ENCODE measurements at regions not wholly inside any gene's neighbourhood (a gene's known extent, or its start where the extent isn't known, plus 50 kb on each side); places are given as distances from the start of the nearest gene placed in this dataset.

DNA sequence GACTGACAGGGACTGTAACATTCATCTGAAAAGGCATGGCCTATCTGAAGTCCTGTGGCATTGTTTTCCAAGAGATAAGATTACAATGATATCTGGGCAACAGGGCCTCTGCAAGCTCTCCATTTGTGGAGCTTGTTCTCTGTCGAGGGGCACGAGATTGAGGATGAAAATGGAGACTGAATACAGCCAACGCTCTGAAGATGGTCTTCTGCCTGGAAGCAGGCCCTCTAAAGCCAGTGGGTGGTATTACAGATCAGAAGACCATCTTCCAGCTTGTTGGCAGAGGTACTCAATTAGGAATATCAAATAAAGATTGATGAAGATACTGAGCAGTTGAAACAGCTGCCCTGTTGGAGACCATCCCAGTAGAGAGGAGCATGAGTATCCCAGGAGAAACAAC is 288.2 kb downstream of the CENPW start:
- no peak for DNase-seq
- Mint-ChIP-seq H3K27me3 (peaks cover 0 to 1% (median 0%) of the 10 kb centered on the region in 5 donors), H3K9me3 (peaks cover 0 to 8% (median 0%) of the 10 kb centered on the region in 9 donors), H3K27ac (no peak overlapping the region), H3K4me3 (no peak overlapping the region), H3K4me1 (no peaks in the 10 kb centered on the region), H3K36me3 (no peaks in the 10 kb centered on the region)
- POLR2A ChIA-PET, result no interaction called here
- ATAC-seq, result no peak

DNA sequence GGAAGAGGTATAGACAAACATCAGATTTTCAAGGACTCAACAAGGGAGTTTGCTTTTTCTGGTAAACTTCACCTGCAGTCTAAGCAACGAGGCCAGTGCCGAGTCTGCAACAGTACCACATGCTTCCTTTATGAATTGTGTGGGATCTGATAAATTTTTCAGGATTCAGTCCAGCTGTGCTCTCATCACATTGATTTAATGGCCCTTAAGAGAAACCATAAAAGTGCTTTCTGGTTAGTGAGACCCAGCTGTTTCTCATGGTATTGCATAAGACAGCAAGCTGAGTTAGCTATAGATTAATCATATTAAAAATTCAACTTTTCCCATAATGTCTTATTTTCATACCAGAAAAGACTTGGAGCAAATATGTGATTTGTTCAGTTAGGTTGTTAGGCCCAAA is 291.4 kb downstream of the CENPW start:
- no peaks in the 10 kb centered on the region for H3K36me3 Mint-ChIP-seq
- H3K4me3 Mint-ChIP-seq, result no peak overlapping the region
- peaks cover 0 to 3% (median 0%) of the 10 kb centered on the region in 9 donors for H3K9me3 Mint-ChIP-seq
- H3K4me1 Mint-ChIP-seq, result no peaks in the 10 kb centered on the region
- H3K27me3 Mint-ChIP-seq, result no peaks in the 10 kb centered on the region
- DNase-seq (no peak), ATAC-seq (no peak)
- H3K27ac Mint-ChIP-seq, result no peak overlapping the region
- POLR2A ChIA-PET, result no interaction called here

DNA sequence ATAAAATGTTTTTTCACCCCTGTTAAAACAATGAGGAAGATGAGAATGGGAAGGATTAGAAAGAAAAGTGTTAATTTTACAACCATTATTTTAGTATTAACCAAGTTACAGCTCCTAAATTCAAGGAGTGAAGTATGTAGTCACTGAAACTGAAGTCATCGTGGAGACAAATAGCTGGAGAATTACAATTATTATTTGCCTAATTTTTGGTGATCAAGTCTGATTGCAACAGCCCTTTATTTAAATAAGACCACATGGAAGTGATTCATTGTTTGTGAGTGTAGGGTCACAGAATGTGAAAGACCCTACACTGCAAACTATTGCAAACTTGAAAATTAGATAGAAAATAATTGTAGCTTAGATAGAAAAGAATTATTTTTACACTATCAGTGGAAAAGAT is 292.4 kb downstream of the CENPW start:
- H3K4me1 Mint-ChIP-seq, result no peaks in the 10 kb centered on the region
- DNase-seq (no peak), ATAC-seq (no peak)
- H3K36me3 Mint-ChIP-seq, result no peaks in the 10 kb centered on the region
- H3K4me3 Mint-ChIP-seq, result no peak overlapping the region
- H3K27ac Mint-ChIP-seq, result no peak overlapping the region
- POLR2A ChIA-PET, result no interaction called here
- H3K9me3 Mint-ChIP-seq, result peaks cover 0 to 3% (median 0%) of the 10 kb centered on the region in 9 donors
- H3K27me3 Mint-ChIP-seq, result no peaks in the 10 kb centered on the region

DNA sequence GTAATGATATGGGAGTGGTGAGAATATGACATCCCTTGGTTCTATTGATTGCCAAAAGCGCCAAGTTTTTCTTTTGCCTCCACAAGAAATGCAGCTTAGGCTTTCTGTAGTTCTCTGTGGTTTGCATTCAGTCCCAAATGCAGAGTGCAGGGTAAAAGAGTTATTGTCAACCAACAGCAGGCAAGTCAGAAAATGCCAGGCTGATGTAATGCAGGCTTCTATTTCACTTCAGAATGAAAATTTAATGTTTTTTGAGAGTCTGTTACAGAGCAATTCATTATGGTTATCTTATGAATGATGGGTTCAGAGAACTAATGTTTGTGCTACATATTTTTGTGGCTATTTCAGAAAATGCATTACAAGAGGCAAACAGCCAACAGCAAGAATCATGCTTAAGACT is 293.5 kb downstream of the CENPW start:
- H3K36me3 Mint-ChIP-seq, result no peaks in the 10 kb centered on the region
- peaks cover 0 to 3% (median 0%) of the 10 kb centered on the region in 9 donors for H3K9me3 Mint-ChIP-seq
- H3K27ac Mint-ChIP-seq, result no peak overlapping the region
- H3K27me3 Mint-ChIP-seq, result no peaks in the 10 kb centered on the region
- no peaks in the 10 kb centered on the region for H3K4me1 Mint-ChIP-seq
- no peak overlapping the region for H3K4me3 Mint-ChIP-seq
- DNase-seq (no peak), ATAC-seq (no peak)
- POLR2A ChIA-PET, result no interaction called here

DNA sequence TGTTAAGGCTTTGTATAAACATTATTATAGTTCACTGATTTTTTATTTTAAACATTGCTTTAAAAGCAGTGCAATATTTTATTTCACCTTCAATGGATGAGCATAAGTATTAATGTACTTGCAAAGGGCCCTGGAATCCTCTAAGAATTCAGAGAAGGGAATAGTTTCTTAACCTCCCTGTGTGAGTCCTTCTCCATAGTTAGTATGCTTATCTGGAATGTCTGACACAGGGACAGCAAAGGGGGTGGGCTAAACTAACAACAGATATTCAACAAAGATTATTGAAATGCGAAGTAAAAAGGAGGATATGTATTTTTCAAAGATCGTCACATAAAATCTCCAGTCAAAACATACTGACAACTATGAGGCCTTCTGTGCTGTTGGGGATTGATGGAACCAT is 300.4 kb downstream of the CENPW start:
- Mint-ChIP-seq H3K4me1 (no peaks in the 10 kb centered on the region), H3K36me3 (no peaks in the 10 kb centered on the region), H3K27me3 (no peaks in the 10 kb centered on the region), H3K27ac (no peak overlapping the region), H3K4me3 (no peak overlapping the region), H3K9me3 (peaks cover 0 to 3% (median 0%) of the 10 kb centered on the region in 9 donors)
- ATAC-seq (no peak), DNase-seq (no peak)
- POLR2A ChIA-PET, result no interaction called here

DNA sequence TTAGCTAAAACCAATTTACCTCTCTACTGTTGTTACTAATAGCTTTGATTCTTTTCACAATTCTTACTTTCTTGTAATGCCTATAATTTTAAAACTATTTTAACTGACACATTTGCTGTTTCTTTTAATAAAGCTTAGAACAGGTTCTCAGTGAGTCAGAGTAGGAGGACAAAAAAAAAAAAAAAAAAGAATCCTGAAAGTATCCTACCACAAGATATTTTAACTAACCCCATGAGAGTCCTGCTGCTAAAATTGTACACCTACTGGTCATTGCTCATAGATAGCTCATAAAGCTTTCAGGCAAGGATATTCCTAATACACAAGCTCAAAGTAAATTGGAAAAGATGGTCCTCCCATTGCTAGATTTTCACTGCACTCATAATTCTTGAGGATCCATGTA is 301.0 kb downstream of the CENPW start:
- Mint-ChIP-seq H3K36me3 (no peaks in the 10 kb centered on the region), H3K27ac (no peak overlapping the region), H3K9me3 (peaks cover 0 to 3% (median 0%) of the 10 kb centered on the region in 9 donors), H3K4me1 (no peaks in the 10 kb centered on the region), H3K27me3 (no peaks in the 10 kb centered on the region), H3K4me3 (no peak overlapping the region)
- POLR2A ChIA-PET, result no interaction called here
- DNase-seq (no peak), ATAC-seq (no peak)

DNA sequence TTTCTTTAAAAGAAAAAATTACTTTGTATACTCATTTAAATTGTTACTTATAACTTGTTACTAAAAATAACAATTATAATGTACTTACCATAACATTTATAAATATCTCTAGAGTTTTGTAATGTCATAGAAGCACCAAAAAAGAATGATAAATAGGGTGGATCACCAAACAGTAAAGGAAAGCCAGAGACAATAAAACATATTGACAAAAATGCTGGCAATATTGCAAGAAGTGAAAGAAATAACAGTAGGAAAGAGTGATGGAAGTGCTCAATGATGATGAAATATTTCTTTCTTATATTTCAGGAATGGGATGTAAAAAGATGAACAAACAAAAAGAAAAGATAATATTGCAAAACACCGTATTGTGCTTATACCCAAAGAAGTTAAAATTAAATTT is 301.7 kb downstream of the CENPW start:
- Mint-ChIP-seq H3K27ac (no peak overlapping the region), H3K27me3 (no peaks in the 10 kb centered on the region), H3K9me3 (peaks cover 0 to 3% (median 0%) of the 10 kb centered on the region in 9 donors), H3K4me3 (no peak overlapping the region), H3K36me3 (no peaks in the 10 kb centered on the region), H3K4me1 (no peaks in the 10 kb centered on the region)
- POLR2A ChIA-PET, result no interaction called here
- ATAC-seq, result no peak
- no peak for DNase-seq

DNA sequence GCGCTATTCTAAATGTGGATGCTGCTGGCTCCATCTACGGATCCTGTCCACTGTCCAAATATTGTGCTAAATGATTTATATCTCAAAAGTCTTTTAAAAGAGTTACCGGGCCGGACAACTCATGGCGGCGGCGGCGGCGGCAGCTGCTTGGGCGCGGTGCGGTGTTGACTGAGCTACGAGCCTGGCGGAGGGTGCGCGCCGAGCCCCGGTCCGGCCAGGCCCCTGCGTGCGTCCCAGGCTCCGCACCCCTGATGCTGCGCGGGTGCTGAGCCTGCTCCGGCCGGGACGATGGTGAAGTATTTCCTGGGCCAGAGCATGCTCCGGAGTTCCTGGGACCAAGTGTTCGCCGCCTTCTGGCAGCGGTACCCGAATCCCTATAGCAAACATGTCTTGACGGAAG is 303.4 kb downstream of the CENPW start:
- Mint-ChIP-seq H3K27ac (no peak overlapping the region), H3K27me3 (no peaks in the 10 kb centered on the region), H3K4me1 (no peaks in the 10 kb centered on the region), H3K9me3 (peaks cover 0 to 3% (median 0%) of the 10 kb centered on the region in 9 donors), H3K36me3 (no peaks in the 10 kb centered on the region), H3K4me3 (no peak overlapping the region)
- DNase-seq (peak in 1 of 10 donors; percentile 6), ATAC-seq (no peak)
- POLR2A ChIA-PET, result no interaction called here

DNA sequence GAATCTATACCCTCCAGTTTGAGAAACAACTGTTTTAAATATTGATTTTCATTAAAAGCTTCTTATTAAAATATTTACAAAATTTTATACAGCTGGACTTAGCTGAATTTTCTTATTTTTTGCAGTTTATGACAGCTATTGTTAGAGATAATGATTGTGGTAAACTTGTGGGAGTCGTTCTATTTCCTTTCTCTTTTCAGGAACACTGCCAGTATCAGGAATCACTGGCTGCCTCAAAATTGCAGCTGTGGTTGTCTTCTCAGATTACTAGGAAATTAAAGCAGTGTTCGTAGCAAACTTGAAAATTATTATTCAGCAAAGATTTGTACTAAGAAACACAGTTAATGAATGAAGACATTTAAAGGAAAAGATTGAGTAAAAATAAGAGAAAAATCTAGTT is 311.0 kb downstream of the CENPW start:
- Mint-ChIP-seq H3K27ac (no peak overlapping the region), H3K9me3 (peaks cover 0 to 17% (median 4%) of the 10 kb centered on the region in 9 donors), H3K4me1 (no peaks in the 10 kb centered on the region), H3K27me3 (no peaks in the 10 kb centered on the region), H3K4me3 (no peak overlapping the region), H3K36me3 (no peaks in the 10 kb centered on the region)
- ATAC-seq, result no peak
- DNase-seq, result no peak
- POLR2A ChIA-PET, result no interaction called here

DNA sequence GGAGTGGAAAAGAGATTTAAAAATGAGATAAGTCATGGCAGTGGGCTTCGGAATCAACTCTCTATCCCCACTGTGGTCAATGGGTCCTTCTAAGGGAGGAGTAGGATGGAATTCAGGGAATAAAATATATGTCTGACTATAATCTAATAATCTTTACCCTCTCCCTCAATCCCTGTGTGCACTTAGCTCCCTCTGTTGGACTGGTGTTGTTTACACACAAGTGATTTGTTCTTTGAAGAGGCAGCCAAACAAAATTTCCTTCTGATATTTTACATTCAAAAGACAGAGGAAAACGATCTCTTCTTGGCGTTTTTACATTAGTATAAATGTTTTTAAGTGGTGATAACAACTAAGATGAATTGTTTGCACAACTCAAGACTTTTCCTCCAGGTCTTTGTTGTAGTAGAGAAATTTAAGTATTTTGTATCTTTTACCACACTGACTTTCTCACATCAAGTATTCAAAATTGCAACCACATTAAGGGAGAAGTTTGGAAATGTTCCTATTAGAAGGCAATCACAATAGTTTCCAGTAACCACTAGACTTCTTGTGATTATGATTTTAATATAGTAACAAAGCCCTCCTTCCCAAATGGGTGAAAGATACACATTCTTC is 317.8 kb downstream of the CENPW start:
- Mint-ChIP-seq H3K4me1 (no peaks in the 10 kb centered on the region), H3K27me3 (peaks cover 0 to 3% (median 0%) of the 10 kb centered on the region in 5 donors), H3K27ac (no peak overlapping the region), H3K4me3 (no peak overlapping the region), H3K36me3 (no peaks in the 10 kb centered on the region), H3K9me3 (peaks cover 0 to 17% (median 3%) of the 10 kb centered on the region in 9 donors)
- no peak for ATAC-seq
- POLR2A ChIA-PET, result no interaction called here
- DNase-seq, result no peak

DNA sequence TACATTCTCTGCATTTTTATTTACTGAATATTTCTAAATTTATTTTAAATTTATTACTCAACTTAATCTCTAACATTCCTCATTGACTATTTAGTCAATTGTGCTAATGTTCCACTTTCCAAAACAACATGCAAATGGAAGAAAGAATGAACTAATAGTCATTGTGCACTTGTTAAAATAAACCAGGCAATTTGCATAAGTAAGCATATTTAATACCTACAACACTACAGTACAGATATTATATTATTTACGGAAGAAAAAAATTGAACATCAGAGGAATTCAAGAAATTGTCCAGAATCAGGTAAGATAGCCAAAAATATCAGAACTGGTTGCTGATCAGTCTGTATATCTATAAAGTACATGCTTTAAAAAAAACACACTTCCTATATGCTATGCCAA is 320.5 kb downstream of the CENPW start:
- no peak for DNase-seq
- no peak overlapping the region for H3K4me3 Mint-ChIP-seq
- no peak overlapping the region for H3K27ac Mint-ChIP-seq
- no peak for ATAC-seq
- no peaks in the 10 kb centered on the region for H3K4me1 Mint-ChIP-seq
- no peaks in the 10 kb centered on the region for H3K36me3 Mint-ChIP-seq
- H3K9me3 Mint-ChIP-seq, result peaks cover 0 to 6% (median 0%) of the 10 kb centered on the region in 9 donors
- POLR2A ChIA-PET, result no interaction called here
- H3K27me3 Mint-ChIP-seq, result peaks cover 0 to 3% (median 0%) of the 10 kb centered on the region in 5 donors

DNA sequence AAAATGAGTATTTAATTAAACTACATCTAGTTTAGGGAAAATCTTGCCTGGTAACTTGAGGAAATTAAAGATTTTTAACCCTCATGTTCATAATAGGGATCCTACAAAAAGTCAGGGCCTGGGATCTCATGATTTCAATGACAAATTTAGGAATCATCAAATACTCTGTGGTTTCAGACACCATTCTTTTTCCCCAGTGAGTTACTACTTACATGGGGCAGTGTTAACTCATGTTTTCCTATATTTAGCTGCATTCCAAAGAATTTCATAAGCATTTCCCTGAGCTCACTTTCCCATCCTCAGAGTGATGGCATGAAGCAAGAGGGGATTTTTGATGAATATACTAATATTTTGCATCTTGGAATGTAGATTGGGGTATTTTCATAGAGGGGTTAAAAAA is 321.7 kb downstream of the CENPW start:
- Mint-ChIP-seq H3K4me3 (no peak overlapping the region), H3K27ac (no peak overlapping the region), H3K4me1 (no peaks in the 10 kb centered on the region), H3K27me3 (peaks cover 0 to 3% (median 0%) of the 10 kb centered on the region in 5 donors), H3K36me3 (no peaks in the 10 kb centered on the region), H3K9me3 (no peaks in the 10 kb centered on the region)
- ATAC-seq (no peak), DNase-seq (no peak)
- POLR2A ChIA-PET, result no interaction called here

DNA sequence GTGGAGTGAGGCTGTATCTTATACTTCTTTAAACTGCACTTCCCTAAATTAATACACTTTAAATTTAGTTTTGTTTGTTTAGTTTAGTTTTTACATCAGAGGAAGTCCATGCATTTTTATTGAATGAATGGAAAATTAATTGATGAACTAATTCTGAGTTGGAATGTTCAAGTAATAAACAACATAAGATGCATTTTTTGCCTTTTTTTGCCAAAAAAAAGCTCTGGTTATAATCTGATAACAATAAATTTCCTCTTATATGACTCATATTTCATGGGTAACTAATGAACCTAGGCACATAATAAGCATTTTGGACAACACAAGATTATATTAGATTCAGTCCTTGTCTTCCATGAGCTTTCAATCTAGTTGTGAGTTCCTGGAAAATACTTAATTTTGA is 323.1 kb downstream of the CENPW start:
- H3K36me3 Mint-ChIP-seq, result no peaks in the 10 kb centered on the region
- no peak for DNase-seq
- no peak for ATAC-seq
- no peaks in the 10 kb centered on the region for H3K9me3 Mint-ChIP-seq
- H3K27me3 Mint-ChIP-seq, result peaks cover 0 to 3% (median 0%) of the 10 kb centered on the region in 5 donors
- H3K4me3 Mint-ChIP-seq, result no peak overlapping the region
- no peaks in the 10 kb centered on the region for H3K4me1 Mint-ChIP-seq
- POLR2A ChIA-PET, result no interaction called here
- H3K27ac Mint-ChIP-seq, result no peak overlapping the region

DNA sequence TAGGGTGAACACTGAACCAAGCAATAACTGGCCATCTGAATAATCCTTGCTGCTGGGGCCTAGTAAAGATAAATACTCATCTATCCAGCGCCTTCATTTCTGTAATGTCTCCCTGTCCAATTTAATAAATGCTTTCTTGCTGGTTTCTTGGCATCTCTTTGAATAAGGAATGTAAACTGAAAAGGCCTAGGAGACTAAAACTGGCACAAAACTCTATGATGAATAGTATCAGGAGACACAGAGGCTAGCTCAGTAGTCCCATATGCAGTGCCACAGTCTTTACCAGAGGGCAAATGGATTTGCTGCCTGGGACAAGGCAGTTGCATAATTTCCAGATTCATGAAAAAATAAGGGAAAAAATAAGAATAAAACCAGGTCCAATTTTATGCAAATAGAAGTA is 324.4 kb downstream of the CENPW start:
- ATAC-seq (no peak), DNase-seq (no peak)
- peaks cover 0 to 3% (median 0%) of the 10 kb centered on the region in 5 donors for H3K27me3 Mint-ChIP-seq
- H3K4me1 Mint-ChIP-seq, result no peaks in the 10 kb centered on the region
- H3K9me3 Mint-ChIP-seq, result no peaks in the 10 kb centered on the region
- no peak overlapping the region for H3K27ac Mint-ChIP-seq
- H3K4me3 Mint-ChIP-seq, result no peak overlapping the region
- H3K36me3 Mint-ChIP-seq, result no peaks in the 10 kb centered on the region
- POLR2A ChIA-PET, result no interaction called here

Measured in naive thymus-derived CD8-positive, alpha-beta T cell (primary cell).